ENCODE measurements at regions not wholly inside any gene's neighbourhood (a gene's known extent, or its start where the extent isn't known, plus 50 kb on each side); places are given as distances from the start of the nearest gene placed in this dataset.

DNA sequence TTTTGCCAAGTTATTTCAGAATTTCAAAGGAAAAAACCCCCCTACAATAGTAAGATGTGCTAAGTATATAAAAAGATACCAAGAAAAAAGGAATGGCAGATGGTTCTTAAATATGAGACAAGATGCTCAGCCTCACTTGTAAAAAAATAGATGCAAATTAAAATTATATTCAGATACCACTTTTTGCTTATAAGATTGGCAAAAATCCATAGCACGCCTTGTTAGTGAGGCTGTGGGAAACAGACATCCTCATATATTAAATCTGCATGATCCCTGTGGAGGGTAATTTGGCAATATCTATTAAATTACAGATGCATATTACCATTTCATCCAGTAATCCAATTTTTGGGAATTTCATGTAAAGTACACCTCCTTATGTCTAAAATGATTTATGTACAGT lies 62.5 kb upstream of the PDHA1 start:
- TF ChIP-seq, protein P1, sequence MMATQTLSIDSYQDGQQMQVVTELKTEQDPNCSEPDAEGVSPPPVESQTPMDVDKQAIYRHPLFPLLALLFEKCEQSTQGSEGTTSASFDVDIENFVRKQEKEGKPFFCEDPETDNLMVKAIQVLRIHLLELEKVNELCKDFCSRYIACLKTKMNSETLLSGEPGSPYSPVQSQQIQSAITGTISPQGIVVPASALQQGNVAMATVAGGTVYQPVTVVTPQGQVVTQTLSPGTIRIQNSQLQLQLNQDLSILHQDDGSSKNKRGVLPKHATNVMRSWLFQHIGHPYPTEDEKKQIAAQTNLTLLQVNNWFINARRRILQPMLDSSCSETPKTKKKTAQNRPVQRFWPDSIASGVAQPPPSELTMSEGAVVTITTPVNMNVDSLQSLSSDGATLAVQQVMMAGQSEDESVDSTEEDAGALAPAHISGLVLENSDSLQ (IDR thresholded peaks at IDR 0.05), result no peak
- TF ChIP-seq L3MBTL2 (conservative IDR thresholded peaks at IDR 0.05), result no peak
- TF ChIP-seq HDGF (IDR thresholded peaks at IDR 0.05; ENCODE audit: borderline replicate concordance), result no peak
- TF ChIP-seq FOXM1 (IDR thresholded peaks at IDR 0.05; ENCODE audit: borderline replicate concordance), result no peak
- no peak for TF ChIP-seq LEF1 (IDR thresholded peaks at IDR 0.05; ENCODE audit: borderline replicate concordance)
- TF ChIP-seq ELF4 (IDR thresholded peaks at IDR 0.05), result no peak
- ChIA-PET CTCF (no interaction called here), POLR2A (no interaction called here)
- DNase-seq (ENCODE audit: extremely low spot score), result no peak

DNA sequence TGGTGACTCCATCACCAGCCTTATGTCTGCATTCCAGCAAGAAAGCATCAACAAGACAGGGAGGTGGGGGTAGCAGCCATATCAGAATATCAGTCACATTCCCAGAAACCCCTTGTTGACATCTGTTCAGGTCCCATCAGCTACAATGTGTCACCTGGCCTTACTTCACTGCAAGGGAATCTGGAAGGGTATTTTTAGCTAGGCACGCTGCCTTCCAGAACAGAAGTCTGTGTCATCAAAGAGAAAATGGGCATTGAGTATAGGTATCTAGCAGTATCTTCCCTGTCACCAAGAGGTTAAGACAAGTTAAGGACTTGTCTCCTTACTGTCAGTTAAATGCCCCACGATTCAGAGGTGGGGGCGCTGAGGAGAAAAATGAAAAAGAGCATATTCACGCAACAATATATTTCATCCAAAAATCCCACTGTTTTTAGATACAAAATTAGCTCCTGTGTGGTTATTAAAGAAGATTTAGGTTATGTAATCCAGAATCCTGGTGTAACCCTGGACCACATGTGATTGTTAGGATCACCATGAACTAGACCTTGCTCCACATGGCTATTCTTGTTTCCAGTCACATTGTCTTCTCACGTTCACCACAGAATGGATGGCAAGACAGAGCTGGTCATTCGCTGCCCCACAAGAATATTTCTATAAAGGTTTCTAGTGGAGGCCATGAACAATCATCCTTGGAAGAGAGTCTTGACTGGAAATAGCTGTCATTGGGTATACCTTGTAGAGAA lies 60.0 kb upstream of the PDHA1 start:
- ChIA-PET CTCF (no interaction called here), POLR2A (no interaction called here)
- no peak for DNase-seq (ENCODE audit: extremely low spot score)
- no peak for TF ChIP-seq ARNT (IDR thresholded peaks at IDR 0.05)
- TF ChIP-seq FOXK2 (IDR thresholded peaks at IDR 0.05), result no peak
- no peak for TF ChIP-seq FOXA1 (IDR thresholded peaks at IDR 0.05)
- TF ChIP-seq NFRKB (IDR thresholded peaks at IDR 0.05), result no peak
- no peak for TF ChIP-seq FOXM1 (IDR thresholded peaks at IDR 0.05; ENCODE audit: borderline replicate concordance)
- TF ChIP-seq BHLHE40 (IDR thresholded peaks at IDR 0.05; ENCODE audit: borderline replicate concordance), result no peak
- no peak for TF ChIP-seq SP1 (IDR thresholded peaks at IDR 0.05)
- no peak for TF ChIP-seq LEF1 (IDR thresholded peaks at IDR 0.05; ENCODE audit: borderline replicate concordance)
- no peak for TF ChIP-seq ELF4 (IDR thresholded peaks at IDR 0.05)
- no peak for TF ChIP-seq HDGF (IDR thresholded peaks at IDR 0.05; ENCODE audit: borderline replicate concordance)
- TF ChIP-seq, protein P1 (IDR thresholded peaks at IDR 0.05), result no peak
- no peak for TF ChIP-seq L3MBTL2 (conservative IDR thresholded peaks at IDR 0.05)
- no peak for TF ChIP-seq ZNF384 (IDR thresholded peaks at IDR 0.05)
- TF ChIP-seq CTBP1 (IDR thresholded peaks at IDR 0.05; ENCODE audit: borderline replicate concordance), result no peak

- no peak for TF ChIP-seq ARNT (IDR thresholded peaks at IDR 0.05)
- no peak for DNase-seq (ENCODE audit: extremely low spot score)
- ChIA-PET POLR2A (no interaction called here), CTCF (no interaction called here)
Observed at GRCh38 chrX:19285857-19286256, 57.9 kb upstream of the PDHA1 start.

- DNase-seq (ENCODE audit: extremely low spot score), result no peak
- no peak for TF ChIP-seq ZNF384 (IDR thresholded peaks at IDR 0.05)
- POLR2A ChIA-PET, result no interaction called here
- CTCF ChIA-PET, result no interaction called here
Observed at GRCh38 chrX:19291086-19291485, 52.6 kb upstream of the PDHA1 start.

GRCh38 chrX:19293606-19294325 lies 50.0 kb upstream of the PDHA1 start:
- DNase-seq (ENCODE audit: extremely low spot score), result no peak
- TF ChIP-seq FOXM1 (IDR thresholded peaks at IDR 0.05; ENCODE audit: borderline replicate concordance), result no peak
- TF ChIP-seq L3MBTL2 (conservative IDR thresholded peaks at IDR 0.05), result no peak
- TF ChIP-seq LEF1 (IDR thresholded peaks at IDR 0.05; ENCODE audit: borderline replicate concordance), result no peak
- no peak for TF ChIP-seq ELF4 (IDR thresholded peaks at IDR 0.05)
- no peak for TF ChIP-seq ZNF384 (IDR thresholded peaks at IDR 0.05)
- no peak for TF ChIP-seq FOXK2 (IDR thresholded peaks at IDR 0.05)
- TF ChIP-seq FOXA1 (IDR thresholded peaks at IDR 0.05), result no peak
- no peak for TF ChIP-seq TARDBP (IDR thresholded peaks at IDR 0.05)
- TF ChIP-seq SUZ12 (IDR thresholded peaks at IDR 0.05), result no peak
- no peak for TF ChIP-seq BHLHE40 (IDR thresholded peaks at IDR 0.05; ENCODE audit: borderline replicate concordance)
- no peak for TF ChIP-seq SP1 (IDR thresholded peaks at IDR 0.05)
- TF ChIP-seq, protein P1 (IDR thresholded peaks at IDR 0.05), result no peak
- TF ChIP-seq HDGF (IDR thresholded peaks at IDR 0.05; ENCODE audit: borderline replicate concordance), result no peak
- TF ChIP-seq CTBP1 (IDR thresholded peaks at IDR 0.05; ENCODE audit: borderline replicate concordance), result no peak
- ChIA-PET CTCF (no interaction called here), POLR2A (no interaction called here)

Measured in HEK293T (cell line).